ENCODE measurements at regions not wholly inside any gene's neighbourhood (a gene's known extent, or its start where the extent isn't known, plus 50 kb on each side); places are given as distances from the start of the nearest gene placed in this dataset.

GRCh38 chr18:45378933-45379332, 236.3 kb upstream of the SLC14A2 start:
- Histone ChIP-seq H3K4me3 (ENCODE audit: low read depth, low read length) (no peak overlapping the region), H3K36me3 (ENCODE audit: control insufficient read depth, insufficient read depth, low read length) (no peaks in the 10 kb centered on the region), H3K4me1 (ENCODE audit: control insufficient read depth, insufficient read depth, low read length) (no peaks in the 10 kb centered on the region), H3K9me3 (ENCODE audit: control insufficient read depth, insufficient read depth, low read length) (no peaks in the 10 kb centered on the region), H3K9ac (ENCODE audit: low read depth, low read length) (no peak overlapping the region), H3K27me3 (ENCODE audit: control insufficient read depth, insufficient read depth, low read length) (no peaks in the 10 kb centered on the region), H3K27ac (ENCODE audit: low read depth, low read length) (no peak overlapping the region)

DNA sequence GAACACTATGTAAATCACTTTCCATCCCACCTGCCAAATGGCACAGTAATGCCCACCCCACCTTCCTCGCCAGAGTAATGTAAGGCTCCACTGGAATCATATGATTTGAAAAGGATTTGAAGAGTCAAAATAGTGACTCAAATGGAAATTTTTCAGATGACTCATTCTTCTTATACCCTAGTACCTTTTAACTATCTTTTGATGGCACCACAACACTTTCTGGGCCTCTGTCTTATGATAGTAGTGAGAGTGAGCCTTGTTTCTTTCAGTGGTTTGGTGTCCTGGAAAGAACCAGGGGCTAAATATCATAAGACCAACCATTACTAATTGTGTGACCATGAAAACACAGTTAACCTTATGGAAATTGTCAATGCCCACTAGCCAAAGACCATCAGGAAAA, 235.4 kb upstream of the SLC14A2 start:
- Histone ChIP-seq H3K36me3 (ENCODE audit: control insufficient read depth, insufficient read depth, low read length) (no peaks in the 10 kb centered on the region), H3K27me3 (ENCODE audit: control insufficient read depth, insufficient read depth, low read length) (no peaks in the 10 kb centered on the region), H3K9ac (ENCODE audit: low read depth, low read length) (no peak overlapping the region), H3K27ac (ENCODE audit: low read depth, low read length) (no peak overlapping the region), H3K9me3 (ENCODE audit: control insufficient read depth, insufficient read depth, low read length) (no peaks in the 10 kb centered on the region), H3K4me3 (ENCODE audit: low read depth, low read length) (no peak overlapping the region), H3K4me1 (ENCODE audit: control insufficient read depth, insufficient read depth, low read length) (peaks cover 3% of the 10 kb centered on the region; the same call in 1 of the 2 replicates)

DNA sequence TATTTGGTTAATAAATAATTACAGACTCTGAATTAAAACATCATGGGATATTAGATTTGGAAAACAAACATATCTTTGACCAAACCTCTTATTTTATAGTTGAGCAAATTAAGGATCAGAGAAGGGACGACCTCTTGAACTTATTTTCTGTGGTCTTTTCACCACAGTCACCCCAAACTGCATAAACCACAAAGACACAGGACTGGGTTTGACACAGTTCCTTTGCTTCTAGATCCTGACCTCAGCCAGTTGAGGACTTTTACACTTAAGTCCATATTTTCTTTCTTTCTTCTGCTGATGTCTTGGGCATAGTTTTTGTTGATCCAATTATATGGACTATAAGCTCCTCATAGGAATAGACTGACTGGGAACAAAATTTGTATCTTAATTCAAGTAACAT, 234.0 kb upstream of the SLC14A2 start:
- H3K9me3 ChIP-seq (ENCODE audit: control insufficient read depth, insufficient read depth, low read length): no peaks in the 10 kb centered on the region
- H3K9ac ChIP-seq (ENCODE audit: low read depth, low read length): no peak overlapping the region
- no peak overlapping the region for H3K4me3 ChIP-seq (ENCODE audit: low read depth, low read length)
- no peak overlapping the region for H3K27ac ChIP-seq (ENCODE audit: low read depth, low read length)
- peaks cover 3% of the 10 kb centered on the region; the same call in 1 of the 2 replicates for H3K4me1 ChIP-seq (ENCODE audit: control insufficient read depth, insufficient read depth, low read length)
- no peaks in the 10 kb centered on the region for H3K27me3 ChIP-seq (ENCODE audit: control insufficient read depth, insufficient read depth, low read length)
- H3K36me3 ChIP-seq (ENCODE audit: control insufficient read depth, insufficient read depth, low read length): no peaks in the 10 kb centered on the region

- H3K27me3 ChIP-seq (ENCODE audit: control insufficient read depth, insufficient read depth, low read length): no peaks in the 10 kb centered on the region
- H3K9me3 ChIP-seq (ENCODE audit: control insufficient read depth, insufficient read depth, low read length): no peaks in the 10 kb centered on the region
- no peak overlapping the region for H3K4me3 ChIP-seq (ENCODE audit: low read depth, low read length)
- peaks cover 3% of the 10 kb centered on the region; the same call in 1 of the 2 replicates for H3K4me1 ChIP-seq (ENCODE audit: control insufficient read depth, insufficient read depth, low read length)
- H3K27ac ChIP-seq (ENCODE audit: low read depth, low read length): no peak overlapping the region
- H3K9ac ChIP-seq (ENCODE audit: low read depth, low read length): no peak overlapping the region
- H3K36me3 ChIP-seq (ENCODE audit: control insufficient read depth, insufficient read depth, low read length): no peaks in the 10 kb centered on the region
Observed at GRCh38 chr18:45383228-45383627, 232.0 kb upstream of the SLC14A2 start.

DNA sequence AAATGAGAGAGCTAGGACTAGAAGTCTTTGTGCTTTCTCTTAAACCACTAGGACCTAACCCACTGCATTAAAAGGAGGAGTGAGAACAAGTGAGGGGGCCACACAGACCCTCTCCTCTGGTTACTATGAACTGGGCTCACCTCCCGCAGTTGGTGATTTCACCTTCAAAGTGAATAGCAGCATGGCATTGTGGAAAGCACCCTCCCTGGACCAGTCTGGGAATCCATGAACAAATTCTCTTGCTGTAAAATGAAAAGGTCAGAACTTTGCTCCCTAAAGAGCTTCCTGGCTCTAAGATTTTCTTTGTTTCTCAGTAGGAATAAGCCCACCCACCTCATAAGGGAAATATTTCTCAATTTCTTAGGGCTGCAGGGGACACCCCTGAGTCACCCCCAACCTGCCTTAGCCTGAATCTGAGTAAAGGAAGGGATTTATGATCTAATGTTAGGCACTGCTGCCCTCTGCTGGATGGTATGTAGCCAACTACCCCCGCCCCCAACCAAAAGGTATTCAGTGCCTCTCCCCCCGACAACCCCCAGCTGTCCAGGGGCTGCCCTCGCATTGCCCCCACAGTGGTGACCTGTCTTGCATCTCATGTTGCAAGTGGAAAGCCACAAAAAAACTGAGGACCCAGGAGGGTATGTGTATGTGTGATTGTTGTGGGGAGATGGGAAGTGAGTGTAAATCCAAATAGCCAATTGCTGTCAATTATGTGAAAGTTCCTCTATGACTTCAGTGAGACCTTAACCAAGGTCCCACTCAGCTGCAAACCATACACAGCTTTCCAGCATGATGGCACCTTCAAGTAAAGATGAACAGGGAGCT, 230.9 kb upstream of the SLC14A2 start:
- no peak overlapping the region for H3K9ac ChIP-seq (ENCODE audit: low read depth, low read length)
- no peak overlapping the region for H3K4me3 ChIP-seq (ENCODE audit: low read depth, low read length)
- no peaks in the 10 kb centered on the region for H3K27me3 ChIP-seq (ENCODE audit: control insufficient read depth, insufficient read depth, low read length)
- H3K27ac ChIP-seq (ENCODE audit: low read depth, low read length): no peak overlapping the region
- H3K4me1 ChIP-seq (ENCODE audit: control insufficient read depth, insufficient read depth, low read length): peaks cover 3% of the 10 kb centered on the region; the same call in 1 of the 2 replicates
- H3K9me3 ChIP-seq (ENCODE audit: control insufficient read depth, insufficient read depth, low read length): no peaks in the 10 kb centered on the region
- no peaks in the 10 kb centered on the region for H3K36me3 ChIP-seq (ENCODE audit: control insufficient read depth, insufficient read depth, low read length)

GRCh38 chr18:45384962-45385315, 230.3 kb upstream of the SLC14A2 start:
- Histone ChIP-seq H3K4me3 (ENCODE audit: low read depth, low read length) (no peak overlapping the region), H3K27me3 (ENCODE audit: control insufficient read depth, insufficient read depth, low read length) (no peaks in the 10 kb centered on the region), H3K9me3 (ENCODE audit: control insufficient read depth, insufficient read depth, low read length) (no peaks in the 10 kb centered on the region), H3K27ac (ENCODE audit: low read depth, low read length) (no peak overlapping the region), H3K36me3 (ENCODE audit: control insufficient read depth, insufficient read depth, low read length) (no peaks in the 10 kb centered on the region), H3K9ac (ENCODE audit: low read depth, low read length) (no peak overlapping the region), H3K4me1 (ENCODE audit: control insufficient read depth, insufficient read depth, low read length) (peaks cover 3% of the 10 kb centered on the region; the same call in 1 of the 2 replicates)

GRCh38 chr18:45386041-45386655, 229.1 kb upstream of the SLC14A2 start:
- H3K27me3 ChIP-seq (ENCODE audit: control insufficient read depth, insufficient read depth, low read length): no peaks in the 10 kb centered on the region

GRCh38 chr18:45387229-45387628, 228.0 kb upstream of the SLC14A2 start:
- no peaks in the 10 kb centered on the region for H3K27me3 ChIP-seq (ENCODE audit: control insufficient read depth, insufficient read depth, low read length)
- no peak overlapping the region for H3K27ac ChIP-seq (ENCODE audit: low read depth, low read length)
- peaks cover 3% of the 10 kb centered on the region; the same call in 1 of the 2 replicates for H3K4me1 ChIP-seq (ENCODE audit: control insufficient read depth, insufficient read depth, low read length)
- H3K4me3 ChIP-seq (ENCODE audit: low read depth, low read length): no peak overlapping the region
- H3K9me3 ChIP-seq (ENCODE audit: control insufficient read depth, insufficient read depth, low read length): no peaks in the 10 kb centered on the region
- no peak overlapping the region for H3K9ac ChIP-seq (ENCODE audit: low read depth, low read length)
- H3K36me3 ChIP-seq (ENCODE audit: control insufficient read depth, insufficient read depth, low read length): no peaks in the 10 kb centered on the region

More at GRCh38 chr18:45386041-45386655, 229.1 kb upstream of the SLC14A2 start:
- no peaks in the 10 kb centered on the region for H3K9me3 ChIP-seq (ENCODE audit: control insufficient read depth, insufficient read depth, low read length)
- no peak overlapping the region for H3K9ac ChIP-seq (ENCODE audit: low read depth, low read length)
- H3K27ac ChIP-seq (ENCODE audit: low read depth, low read length): no peak overlapping the region
- no peak overlapping the region for H3K4me3 ChIP-seq (ENCODE audit: low read depth, low read length)
- H3K4me1 ChIP-seq (ENCODE audit: control insufficient read depth, insufficient read depth, low read length): peaks cover 3% of the 10 kb centered on the region; the same call in 1 of the 2 replicates
- H3K36me3 ChIP-seq (ENCODE audit: control insufficient read depth, insufficient read depth, low read length): no peaks in the 10 kb centered on the region

- Histone ChIP-seq H3K36me3 (ENCODE audit: control insufficient read depth, insufficient read depth, low read length) (no peaks in the 10 kb centered on the region), H3K4me1 (ENCODE audit: control insufficient read depth, insufficient read depth, low read length) (no peaks in the 10 kb centered on the region), H3K27ac (ENCODE audit: low read depth, low read length) (no peak overlapping the region), H3K27me3 (ENCODE audit: control insufficient read depth, insufficient read depth, low read length) (no peaks in the 10 kb centered on the region), H3K9me3 (ENCODE audit: control insufficient read depth, insufficient read depth, low read length) (no peaks in the 10 kb centered on the region), H3K4me3 (ENCODE audit: low read depth, low read length) (no peak overlapping the region), H3K9ac (ENCODE audit: low read depth, low read length) (no peak overlapping the region)
Observed at GRCh38 chr18:45398448-45398847, 216.8 kb upstream of the SLC14A2 start.

GRCh38 chr18:45399146-45399545, 216.1 kb upstream of the SLC14A2 start:
- Histone ChIP-seq H3K27me3 (ENCODE audit: control insufficient read depth, insufficient read depth, low read length) (no peaks in the 10 kb centered on the region), H3K9me3 (ENCODE audit: control insufficient read depth, insufficient read depth, low read length) (no peaks in the 10 kb centered on the region), H3K4me3 (ENCODE audit: low read depth, low read length) (no peak overlapping the region), H3K27ac (ENCODE audit: low read depth, low read length) (no peak overlapping the region), H3K4me1 (ENCODE audit: control insufficient read depth, insufficient read depth, low read length) (no peaks in the 10 kb centered on the region), H3K36me3 (ENCODE audit: control insufficient read depth, insufficient read depth, low read length) (no peaks in the 10 kb centered on the region), H3K9ac (ENCODE audit: low read depth, low read length) (no peak overlapping the region)

DNA sequence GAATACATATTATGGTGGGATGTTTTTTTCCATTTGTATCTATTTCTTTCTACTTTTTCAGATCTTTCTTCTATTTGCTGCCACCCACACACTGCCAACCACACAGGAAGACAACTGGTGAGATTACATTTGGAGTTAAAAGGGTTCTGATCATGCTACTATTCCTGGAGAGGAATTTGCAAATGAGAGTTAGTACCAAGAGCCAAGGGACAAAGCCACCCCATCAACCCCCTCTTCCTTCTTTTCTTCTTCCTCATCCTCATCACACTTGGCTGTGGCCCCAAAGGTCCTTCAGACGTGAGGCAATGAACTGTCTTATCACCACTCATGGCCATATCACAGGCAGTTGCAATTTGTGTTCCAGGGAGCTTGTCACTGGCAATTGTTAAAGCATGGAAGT, 215.6 kb upstream of the SLC14A2 start:
- no peaks in the 10 kb centered on the region for H3K27me3 ChIP-seq (ENCODE audit: control insufficient read depth, insufficient read depth, low read length)
- no peak overlapping the region for H3K27ac ChIP-seq (ENCODE audit: low read depth, low read length)
- H3K4me1 ChIP-seq (ENCODE audit: control insufficient read depth, insufficient read depth, low read length): no peaks in the 10 kb centered on the region
- H3K4me3 ChIP-seq (ENCODE audit: low read depth, low read length): no peak overlapping the region
- H3K9me3 ChIP-seq (ENCODE audit: control insufficient read depth, insufficient read depth, low read length): no peaks in the 10 kb centered on the region
- no peaks in the 10 kb centered on the region for H3K36me3 ChIP-seq (ENCODE audit: control insufficient read depth, insufficient read depth, low read length)
- no peak overlapping the region for H3K9ac ChIP-seq (ENCODE audit: low read depth, low read length)
